ENCODE measurements at regions not wholly inside any gene's neighbourhood (a gene's known extent, or its start where the extent isn't known, plus 50 kb on each side); places are given as distances from the start of the nearest gene placed in this dataset.
"Not testable (repeated sequence)": the region's sequence is repeated elsewhere in the genome, so short reads cannot be mapped to it uniquely, and the experiment has no call there.

GRCh38 chr2:183840061-183840584 is 715.9 kb downstream of the NUP35 start (continued):
- TF ChIP-seq ZBTB33 (CRISPR knock-in tag; IDR thresholded peaks at IDR 0.05): no peak

- POLR2A ChIA-PET; H3K9me1 ChIP-seq (ENCODE audit: control insufficient read depth, insufficient read depth, low read length); H2AFZ ChIP-seq (ENCODE audit: low read depth, low read length); intact Hi-C loops (cut with micrococcal nuclease); BruUV-seq (replicated peaks); H4K20me1 ChIP-seq (replicated peaks; ENCODE audit: control insufficient read depth, insufficient read depth, low read length); CTCF ChIA-PET (ENCODE audit: low intra/inter-chr PET ratio); H3K36me3 ChIP-seq (ENCODE audit: control insufficient read depth, insufficient read depth, low read length); H3K4me1 ChIP-seq (replicated peaks in 1 of 2; ENCODE audit: control insufficient read depth in 2 of 2, insufficient read depth in 2 of 2, low read length in 2 of 2); in situ Hi-C loops (cut with MboI); H3K27me3 ChIP-seq (ENCODE audit: control insufficient read depth in 2 of 2, insufficient read depth in 2 of 2, low read length in 2 of 2); H3K4me3 ChIP-seq; H3K9ac ChIP-seq (ENCODE audit: insufficient read depth in 1 of 2, low read depth in 2 of 2, low read length in 2 of 2); DNase-seq (ENCODE audit: extremely low read depth in 1 of 4, low spot score in 3 of 4); ATAC-seq; FAIRE-seq; H3K9me3 ChIP-seq (replicated peaks; ENCODE audit: control insufficient read depth, insufficient read depth, low read depth, low read length); H3K27ac ChIP-seq (ENCODE audit: extremely low read depth, low read depth, low read length); H3K79me2 ChIP-seq (ENCODE audit: control insufficient read depth, insufficient read depth, low read length); H3K4me2 ChIP-seq (ENCODE audit: insufficient read depth, low read length): not testable (repeated sequence)
- 1% methylated on average over 10 of the region's 11 CpGs for WGBS (ENCODE audit: insufficient coverage, low coverage, missing lambda C conversion rate)
Measured at GRCh38 chr2:183849826-183850225, 725.6 kb downstream of the NUP35 start.

- no peak for DNase-seq (ENCODE audit: extremely low read depth in 1 of 4, low spot score in 3 of 4)
- H4K20me1 ChIP-seq (replicated peaks; ENCODE audit: control insufficient read depth, insufficient read depth, low read length): no peaks in the 10 kb centered on the region
- no peak overlapping the region for H2AFZ ChIP-seq (ENCODE audit: low read depth, low read length)
- H3K27ac ChIP-seq (ENCODE audit: extremely low read depth, low read depth, low read length): no peak overlapping the region
- no peaks in the 10 kb centered on the region for H3K4me1 ChIP-seq (replicated peaks in 1 of 2; ENCODE audit: control insufficient read depth in 2 of 2, insufficient read depth in 2 of 2, low read length in 2 of 2)
- ChIA-PET CTCF (ENCODE audit: low intra/inter-chr PET ratio) (no interaction called here), POLR2A (no interaction called here)
- peak; percentile 11 for FAIRE-seq
- intact Hi-C loops (cut with micrococcal nuclease) (no loop called here), in situ Hi-C loops (cut with MboI) (no loop called here)
- TF ChIP-seq SAP30 (IDR thresholded peaks at IDR 0.05; ENCODE audit: borderline replicate concordance, insufficient read depth, low read depth, low read length, poor library complexity, severe bottlenecking) (no peak), NCOA1 (IDR thresholded peaks at IDR 0.05; ENCODE audit: low read depth) (no peak), ETV5 (CRISPR knock-in tag; IDR thresholded peaks at IDR 0.05; ENCODE audit: low read depth) (no peak), ARID2 (IDR thresholded peaks at IDR 0.05) (no peak), BRCA1 (IDR thresholded peaks at IDR 0.05) (no peak), BRCA1 (CRISPR knock-in tag; IDR thresholded peaks at IDR 0.05) (no peak), GTF2F1 (IDR thresholded peaks at IDR 0.05; ENCODE audit: low read depth, low read length) (no peak), HOMEZ (CRISPR knock-in tag; IDR thresholded peaks at IDR 0.05) (no peak), MCM2 (IDR thresholded peaks at IDR 0.05; ENCODE audit: low read depth) (no peak), ZNF830 (CRISPR knock-in tag; IDR thresholded peaks at IDR 0.05) (no peak), ZNF133 (CRISPR knock-in tag; IDR thresholded peaks at IDR 0.05) (no peak), HDAC1 (IDR thresholded peaks at IDR 0.05) (no peak), SMARCA5 (IDR thresholded peaks at IDR 0.05) (no peak)
- no peak overlapping the region for H3K9ac ChIP-seq (ENCODE audit: insufficient read depth in 1 of 2, low read depth in 2 of 2, low read length in 2 of 2)
- 2% methylated on average over 2 of the region's 2 CpGs for WGBS (ENCODE audit: insufficient coverage, low coverage, missing lambda C conversion rate)
- no peaks in the 10 kb centered on the region for H3K36me3 ChIP-seq (ENCODE audit: control insufficient read depth, insufficient read depth, low read length)
- H3K4me2 ChIP-seq (ENCODE audit: insufficient read depth, low read length): no peak overlapping the region
- ATAC-seq: no peak
- no peak overlapping the region for H3K4me3 ChIP-seq
- H3K9me1 ChIP-seq (ENCODE audit: control insufficient read depth, insufficient read depth, low read length): no peaks in the 10 kb centered on the region
- BruUV-seq (replicated peaks): no TSS peak
- H3K79me2 ChIP-seq (ENCODE audit: control insufficient read depth, insufficient read depth, low read length): no peaks in the 10 kb centered on the region
- no peaks in the 10 kb centered on the region for H3K9me3 ChIP-seq (replicated peaks; ENCODE audit: control insufficient read depth, insufficient read depth, low read depth, low read length)
- H3K27me3 ChIP-seq (ENCODE audit: control insufficient read depth in 2 of 2, insufficient read depth in 2 of 2, low read length in 2 of 2): no peaks in the 10 kb centered on the region
Measured at GRCh38 chr2:183859129-183859528, 734.9 kb downstream of the NUP35 start.
